Mucosa of gallbladder (tissue), 1 donor: ENCODE measurements at regions not wholly inside any gene's neighbourhood (a gene's known extent, or its start where the extent isn't known, plus 50 kb on each side); places are given as distances from the start of the nearest gene placed in this dataset.

Experiments
- DNase-seq: peaks from one replicate; pipeline ENCODE4 v3.0.0-alpha.2; 2020; ENCODE audit warnings: low spot score
- donor health status: DM: no; HTN: no; CAD: no.

DNA sequence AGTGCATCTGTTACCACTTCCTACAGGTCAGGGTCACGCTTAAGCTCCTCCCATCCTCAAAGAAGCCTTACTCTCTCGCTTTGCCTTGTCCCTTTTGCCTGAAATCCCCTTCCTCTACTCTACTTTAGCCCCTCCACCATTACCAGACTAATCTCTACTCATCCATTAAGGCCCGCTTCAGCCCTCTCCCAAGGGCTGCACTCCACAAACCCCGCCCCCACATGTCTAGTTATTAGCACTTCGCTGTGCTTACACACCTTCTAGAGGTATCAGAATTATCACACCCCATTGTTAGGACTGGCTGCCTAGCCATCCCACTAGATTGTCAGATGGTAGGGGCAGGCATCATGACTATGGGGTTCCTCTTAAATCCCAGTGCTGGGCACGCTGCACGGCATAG is 565.7 kb upstream of the WWC1 start:
- no peak for DNase-seq

- DNase-seq: no peak
These were observed 564.8 kb upstream of the WWC1 start for GRCh38 chr5:167726642-167727041.

DNA sequence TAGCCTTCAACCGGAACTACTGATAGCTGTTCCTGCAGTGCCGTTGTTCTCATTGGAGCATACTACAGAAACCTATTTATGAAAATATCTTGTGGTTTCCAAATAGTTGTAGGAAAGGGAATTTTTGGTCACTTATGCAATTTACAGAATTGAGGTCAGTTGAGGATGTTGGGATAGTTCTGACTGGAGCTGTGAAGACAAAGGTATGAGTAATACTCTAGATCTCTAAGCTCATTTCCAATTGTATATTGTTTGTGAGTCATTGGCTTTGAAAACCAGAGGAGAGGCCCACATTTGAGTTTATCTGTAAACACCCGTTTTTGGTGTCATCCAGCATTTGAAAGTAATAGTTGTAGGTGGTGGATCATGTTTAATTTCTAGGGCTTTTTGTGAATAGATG is 561.3 kb upstream of the WWC1 start:
- DNase-seq: no peak

GRCh38 chr5:167730656-167731055 is 560.8 kb upstream of the WWC1 start:
- DNase-seq: no peak

DNA sequence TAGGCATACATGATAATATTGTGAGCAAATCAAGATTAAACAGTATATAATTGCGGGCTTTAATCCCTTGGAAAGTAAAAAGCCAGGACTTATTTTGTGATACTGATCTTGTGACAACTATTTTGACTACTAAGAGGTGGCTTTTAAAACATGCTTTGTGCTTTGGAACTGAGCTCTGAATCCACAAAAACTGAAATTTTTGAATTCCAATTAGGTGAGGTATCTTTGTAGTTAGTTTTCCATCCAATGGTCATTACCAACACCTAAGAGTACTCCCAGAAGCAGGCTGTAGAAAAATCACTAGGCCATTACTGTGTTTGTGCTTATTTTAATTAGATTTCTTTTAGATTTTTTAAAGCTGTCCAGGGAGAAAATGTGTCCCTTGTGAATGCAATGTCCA is 559.5 kb upstream of the WWC1 start:
- DNase-seq: no peak

- DNase-seq: no peak
These were observed 558.9 kb upstream of the WWC1 start for GRCh38 chr5:167732499-167732898.

GRCh38 chr5:167736992-167737391 is 554.5 kb upstream of the WWC1 start:
- DNase-seq: no peak

DNA sequence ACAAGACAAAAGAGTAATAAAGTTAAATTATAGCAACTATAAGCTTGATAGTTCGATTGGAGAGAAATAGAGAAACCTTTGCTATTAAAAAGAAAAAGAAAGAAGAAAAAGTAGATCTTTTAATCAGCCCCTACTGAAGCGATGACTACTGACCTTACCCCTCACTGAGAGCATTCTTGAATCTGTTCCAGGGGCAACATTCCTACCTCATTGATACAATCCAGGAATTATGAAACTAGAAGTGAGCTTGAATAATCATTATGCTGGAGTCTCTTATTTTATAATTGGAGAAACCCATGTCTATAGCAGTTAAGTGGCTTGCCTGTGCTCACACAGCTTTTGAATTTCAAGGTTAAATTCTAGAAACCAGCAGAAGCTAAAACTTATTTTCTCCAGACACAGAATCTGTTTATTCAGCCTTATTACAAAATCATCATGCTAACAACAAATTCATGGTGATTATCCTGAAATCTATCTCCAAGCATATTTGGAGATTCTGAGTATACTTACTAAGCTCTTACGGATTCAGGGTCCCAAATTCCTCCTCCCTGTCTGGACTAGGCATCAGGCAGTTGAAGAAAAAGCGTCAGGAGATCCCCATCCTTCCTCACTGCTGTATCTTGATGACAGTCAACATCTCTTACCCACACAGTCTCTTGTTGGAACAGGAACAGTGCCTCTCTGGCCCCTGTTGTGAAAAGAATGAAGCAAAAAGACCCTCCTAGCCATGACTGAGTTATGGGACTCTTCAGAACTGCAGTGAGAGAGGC is 547.6 kb upstream of the WWC1 start:
- no peak for DNase-seq

- DNase-seq: no peak
These were observed 545.6 kb upstream of the WWC1 start for GRCh38 chr5:167745868-167746267.

DNA sequence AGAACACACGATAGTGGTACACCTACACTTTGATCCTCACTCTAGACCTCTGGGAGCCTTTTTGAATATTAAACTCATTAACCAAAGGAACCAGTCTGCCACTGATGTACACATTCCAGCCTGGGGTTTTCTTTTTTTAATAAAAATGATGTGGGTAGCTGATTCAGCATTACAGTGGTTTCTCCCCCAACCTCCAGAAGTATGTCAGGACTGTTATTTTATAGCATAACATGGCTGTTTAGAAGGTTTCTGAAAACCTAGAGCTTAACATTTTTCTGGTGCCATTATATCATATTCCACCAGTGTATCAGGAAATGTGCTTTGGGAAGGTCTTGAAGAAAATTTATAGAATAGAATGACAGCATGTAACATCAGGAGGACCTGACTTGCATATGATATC is 540.9 kb upstream of the WWC1 start:
- no peak for DNase-seq

- no peak for DNase-seq
These were observed 538.5 kb upstream of the WWC1 start for GRCh38 chr5:167752936-167753335.

DNA sequence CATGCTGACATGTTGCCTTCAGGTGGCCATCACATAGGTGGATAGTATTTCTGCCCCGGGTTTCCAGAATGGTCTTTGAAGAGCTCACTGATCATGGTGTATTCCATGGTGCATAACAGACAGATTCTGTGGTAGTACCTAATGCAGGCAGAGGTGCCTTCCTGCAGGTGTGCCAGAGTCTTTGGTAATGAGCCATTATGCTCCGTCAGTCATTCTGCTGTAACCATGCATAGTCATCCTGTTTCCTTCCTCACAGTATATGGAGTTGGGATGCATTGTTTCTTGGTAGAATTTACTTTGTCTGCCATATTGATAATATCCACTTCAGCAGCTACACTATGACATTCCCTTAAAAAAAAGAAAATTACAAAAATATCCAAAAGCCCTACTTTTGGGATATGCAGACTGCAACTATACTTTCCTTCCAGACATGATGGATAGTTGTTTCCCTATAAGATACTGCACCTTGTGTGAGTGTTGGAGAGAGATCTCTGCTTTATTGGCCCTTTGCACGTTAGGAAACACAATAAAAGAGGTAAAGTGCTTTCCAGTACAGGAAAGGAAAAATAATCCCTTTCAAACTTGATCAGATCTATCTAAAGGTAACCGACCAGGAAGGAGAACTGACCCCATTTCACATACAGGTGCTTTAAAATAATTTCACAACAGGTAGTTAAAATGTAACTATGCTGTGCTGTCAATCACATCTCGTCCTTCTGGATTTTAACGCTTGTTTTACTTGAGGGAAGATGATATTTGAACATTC is 537.5 kb upstream of the WWC1 start:
- no peak for DNase-seq

DNA sequence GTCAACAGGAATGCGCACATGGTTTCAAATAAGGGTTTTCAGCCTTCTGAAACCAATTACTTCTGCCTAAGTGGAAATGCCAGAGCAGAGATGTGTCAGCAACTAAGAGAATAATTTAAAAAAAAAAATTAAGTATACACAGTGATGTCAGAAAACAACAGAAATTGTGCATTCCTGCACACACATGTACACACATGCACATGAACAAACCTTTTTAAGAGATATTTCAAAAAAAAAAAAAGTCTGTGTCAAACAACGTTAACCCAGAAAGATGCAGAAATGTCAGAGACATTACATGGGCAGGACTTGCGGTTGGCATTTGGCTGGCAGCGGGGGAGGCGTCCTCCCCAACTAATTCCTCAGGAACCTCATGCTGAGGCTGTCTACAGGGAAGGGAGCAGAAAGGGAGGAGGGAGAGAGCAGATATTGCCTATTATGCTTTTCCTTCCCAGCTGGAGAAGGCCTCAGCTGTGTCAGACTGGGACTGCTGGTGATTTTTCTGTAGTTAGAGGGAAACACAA is 536.9 kb upstream of the WWC1 start:
- no peak for DNase-seq

- no peak for DNase-seq
These were observed 536.0 kb upstream of the WWC1 start for GRCh38 chr5:167755420-167755819.

DNA sequence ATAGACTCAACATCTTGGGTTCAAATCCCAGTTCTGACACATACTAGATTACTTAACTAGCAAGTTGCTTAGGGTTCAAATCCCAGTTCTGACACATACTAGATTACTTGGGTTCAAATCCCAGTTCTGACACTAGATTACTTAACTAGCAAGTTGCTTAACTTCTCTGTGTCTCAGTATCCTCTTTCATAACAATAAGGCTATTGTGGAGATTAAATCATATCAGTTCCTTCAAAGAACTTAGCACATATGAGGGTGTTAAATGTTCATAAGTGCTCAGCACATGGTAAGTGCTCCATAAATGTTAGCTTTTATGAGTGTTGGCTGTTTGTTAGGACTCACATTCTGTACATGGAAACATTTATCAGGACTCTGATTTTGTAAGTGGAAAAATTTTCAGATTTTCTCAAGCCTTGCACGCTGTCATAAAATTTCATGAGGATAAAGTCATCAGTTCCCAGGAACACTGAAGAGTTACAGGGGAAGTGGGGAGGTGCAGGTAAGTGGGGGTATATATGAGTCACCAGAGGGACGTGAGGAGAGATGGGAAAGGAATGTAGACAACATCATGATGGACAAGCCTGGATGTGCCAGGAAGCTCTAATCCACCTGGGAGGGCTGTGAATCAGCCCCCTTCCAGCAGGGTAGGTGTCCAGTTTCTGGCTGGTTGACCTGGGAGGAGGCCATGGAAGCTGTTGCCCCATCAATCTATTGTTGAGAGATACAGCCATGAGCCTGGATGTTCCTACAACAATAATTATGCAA is 532.2 kb upstream of the WWC1 start:
- DNase-seq: no peak

DNA sequence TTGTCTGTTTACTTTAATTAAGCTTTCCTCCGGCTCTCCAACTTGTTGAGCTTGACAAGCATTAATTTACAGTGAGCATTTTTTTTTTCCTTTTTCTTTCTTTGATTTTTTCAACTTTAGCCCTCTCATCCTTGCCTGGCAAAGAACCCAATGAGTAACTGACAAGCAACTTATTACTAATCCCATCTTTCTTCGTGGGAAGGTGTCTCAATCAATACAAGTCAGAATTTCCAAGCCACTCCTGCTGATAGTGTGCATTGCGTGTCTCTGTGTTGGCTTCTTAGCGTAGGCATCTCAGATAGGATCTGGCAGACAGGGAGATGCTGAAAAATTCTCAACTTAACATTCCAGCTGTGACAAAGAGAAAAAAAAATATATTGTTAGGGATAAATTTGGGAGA is 527.7 kb upstream of the WWC1 start:
- DNase-seq: no peak

DNA sequence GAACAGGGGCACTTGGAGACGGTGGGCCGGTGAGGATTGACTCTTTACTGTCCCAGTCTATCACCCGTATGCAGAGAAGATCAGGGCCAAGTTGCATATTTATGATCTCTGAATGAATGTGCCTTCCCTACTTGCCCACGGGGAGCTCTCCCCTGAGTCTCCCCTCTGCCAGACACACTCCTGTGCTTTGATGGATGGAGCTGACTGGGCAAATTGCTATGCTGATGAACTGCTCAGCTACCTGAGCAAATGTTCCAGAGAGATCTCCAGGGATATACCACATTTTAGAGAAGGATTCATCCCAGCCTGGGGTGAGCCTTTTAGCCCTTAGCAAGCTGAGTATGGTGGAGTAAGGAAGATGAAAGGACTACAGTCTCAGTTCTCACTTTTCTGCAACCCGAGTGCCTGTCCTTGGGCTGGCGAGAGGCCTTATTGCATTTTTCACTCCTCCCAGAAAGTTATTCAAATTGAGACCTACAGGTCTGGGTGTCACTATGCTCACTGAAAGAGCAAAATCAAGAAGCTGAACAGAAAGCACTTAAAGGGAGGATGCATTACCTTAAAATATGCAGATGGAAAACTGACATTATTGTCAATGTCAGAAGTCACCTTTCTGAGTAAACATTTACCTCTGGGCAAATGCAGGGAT is 526.7 kb upstream of the WWC1 start:
- DNase-seq: no peak

GRCh38 chr5:167765352-167765751 is 526.1 kb upstream of the WWC1 start:
- DNase-seq: no peak

DNA sequence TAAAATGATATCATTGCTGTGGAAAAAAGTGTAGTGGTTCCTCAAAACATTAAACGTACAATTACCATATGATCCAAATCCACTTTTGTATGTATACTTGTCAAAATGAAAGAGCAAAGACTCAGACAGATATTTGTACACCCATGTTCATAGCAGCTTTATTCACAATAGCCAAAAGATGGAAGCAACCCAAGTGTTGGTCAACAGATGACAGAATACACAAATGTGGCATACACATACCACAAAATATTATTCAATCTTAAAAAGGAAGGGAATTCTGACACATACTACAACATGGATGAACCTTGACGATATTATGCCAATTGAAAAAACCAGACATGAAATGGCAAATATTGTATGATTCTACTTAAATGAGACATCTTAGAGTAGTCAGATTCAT is 524.5 kb upstream of the WWC1 start:
- no peak for DNase-seq

GRCh38 chr5:167767795-167768194 is 523.6 kb upstream of the WWC1 start:
- no peak for DNase-seq

GRCh38 chr5:167769846-167770413 is 521.5 kb upstream of the WWC1 start:
- DNase-seq: no peak

DNA sequence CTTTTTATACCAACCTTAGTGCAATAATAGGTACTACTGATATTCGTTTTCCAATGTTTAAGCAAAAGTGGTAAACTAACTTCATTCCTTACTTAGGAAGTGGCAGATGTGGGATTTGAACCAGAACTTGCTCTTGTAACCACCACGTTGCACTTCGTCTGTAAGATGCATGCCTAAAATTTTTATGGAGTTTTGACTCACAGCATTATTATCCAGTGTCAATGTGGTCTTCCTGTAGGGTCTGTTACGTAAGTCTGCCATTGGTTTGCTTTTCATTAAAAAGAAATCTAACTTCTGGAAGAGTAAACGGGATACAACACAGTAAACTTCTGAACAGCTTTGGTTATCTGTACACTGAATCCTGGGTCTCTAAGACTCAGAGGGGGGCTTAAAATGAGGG is 521.0 kb upstream of the WWC1 start:
- DNase-seq: no peak
